ENCODE measurements at regions not wholly inside any gene's neighbourhood (a gene's known extent, or its start where the extent isn't known, plus 50 kb on each side); places are given as distances from the start of the nearest gene placed in this dataset.

DNA sequence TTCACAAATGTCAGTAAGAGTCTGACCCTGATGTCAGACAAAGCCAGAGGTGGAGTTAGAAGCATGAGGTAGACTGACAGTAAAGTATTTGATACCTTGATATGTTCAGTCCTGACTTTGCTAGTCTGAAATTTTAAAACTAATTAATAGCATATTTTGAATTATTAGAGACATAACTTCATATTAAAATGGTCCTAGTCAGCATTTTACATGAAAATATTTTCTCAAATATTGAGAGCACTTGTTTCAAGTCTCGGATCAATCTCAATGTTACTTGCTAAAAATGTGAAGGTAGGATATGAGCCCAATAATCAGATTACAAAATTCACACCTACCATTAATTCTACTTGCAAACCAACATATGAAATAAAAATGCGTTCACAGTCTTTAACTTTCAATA is 58.1 kb upstream of the TTC14 start:
- no peaks in the 10 kb centered on the region for H3K27me3 ChIP-seq
- H3K4me1 ChIP-seq = no peaks in the 10 kb centered on the region
- no peak overlapping the region for H3K27ac ChIP-seq
- no peak for DNase-seq
- ATAC-seq = no peak
- no peak for TF ChIP-seq POLR2A (IDR thresholded peaks at IDR 0.05)
- TF ChIP-seq, protein P1, sequence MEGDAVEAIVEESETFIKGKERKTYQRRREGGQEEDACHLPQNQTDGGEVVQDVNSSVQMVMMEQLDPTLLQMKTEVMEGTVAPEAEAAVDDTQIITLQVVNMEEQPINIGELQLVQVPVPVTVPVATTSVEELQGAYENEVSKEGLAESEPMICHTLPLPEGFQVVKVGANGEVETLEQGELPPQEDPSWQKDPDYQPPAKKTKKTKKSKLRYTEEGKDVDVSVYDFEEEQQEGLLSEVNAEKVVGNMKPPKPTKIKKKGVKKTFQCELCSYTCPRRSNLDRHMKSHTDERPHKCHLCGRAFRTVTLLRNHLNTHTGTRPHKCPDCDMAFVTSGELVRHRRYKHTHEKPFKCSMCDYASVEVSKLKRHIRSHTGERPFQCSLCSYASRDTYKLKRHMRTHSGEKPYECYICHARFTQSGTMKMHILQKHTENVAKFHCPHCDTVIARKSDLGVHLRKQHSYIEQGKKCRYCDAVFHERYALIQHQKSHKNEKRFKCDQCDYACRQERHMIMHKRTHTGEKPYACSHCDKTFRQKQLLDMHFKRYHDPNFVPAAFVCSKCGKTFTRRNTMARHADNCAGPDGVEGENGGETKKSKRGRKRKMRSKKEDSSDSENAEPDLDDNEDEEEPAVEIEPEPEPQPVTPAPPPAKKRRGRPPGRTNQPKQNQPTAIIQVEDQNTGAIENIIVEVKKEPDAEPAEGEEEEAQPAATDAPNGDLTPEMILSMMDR (IDR thresholded peaks at IDR 0.05 in 4 of 5, conservative IDR thresholded peaks at IDR 0.05 in 1 of 5) = no peak
- no peaks in the 10 kb centered on the region for H3K36me3 ChIP-seq
- in situ Hi-C loops (cut with MboI; ENCODE audit: low sequenced_read_pairs in 4 of 4) (no loop called here), intact Hi-C loops (cut with DNase I; ENCODE audit: low total_unique reads) (no loop called here)
- no peak overlapping the region for H3K4me3 ChIP-seq
- H3K9me3 ChIP-seq = no peaks in the 10 kb centered on the region

DNA sequence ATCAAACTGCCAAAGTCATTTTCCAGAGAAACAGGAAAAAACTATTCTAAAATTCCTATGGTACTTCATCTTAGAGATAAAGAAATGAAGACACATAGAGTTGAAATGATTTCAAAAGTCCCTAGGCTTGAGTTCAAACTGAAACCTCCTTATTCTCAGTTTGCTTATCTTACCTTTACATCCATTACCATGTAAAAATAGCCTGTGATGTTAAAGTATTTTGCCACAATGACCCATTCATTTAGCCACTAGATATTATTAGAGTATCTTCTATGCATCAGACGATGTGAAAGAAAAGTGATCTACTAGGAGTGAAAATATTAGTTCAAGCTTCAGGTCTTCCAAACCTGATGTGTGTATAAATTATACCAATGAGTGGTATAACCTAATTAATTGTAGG is 55.1 kb upstream of the TTC14 start:
- Histone ChIP-seq H3K9me3 (no peaks in the 10 kb centered on the region), H3K27me3 (no peaks in the 10 kb centered on the region), H3K36me3 (no peaks in the 10 kb centered on the region), H3K4me3 (no peak overlapping the region), H3K4me1 (no peaks in the 10 kb centered on the region), H3K27ac (no peak overlapping the region)
- DNase-seq = no peak
- intact Hi-C loops (cut with DNase I; ENCODE audit: low total_unique reads) (no loop called here), in situ Hi-C loops (cut with MboI; ENCODE audit: low sequenced_read_pairs in 4 of 4) (no loop called here)
- TF ChIP-seq, protein P1 (IDR thresholded peaks at IDR 0.05 in 4 of 5, conservative IDR thresholded peaks at IDR 0.05 in 1 of 5) = no peak
- no peak for TF ChIP-seq POLR2A (IDR thresholded peaks at IDR 0.05)
- no peak for ATAC-seq

DNA sequence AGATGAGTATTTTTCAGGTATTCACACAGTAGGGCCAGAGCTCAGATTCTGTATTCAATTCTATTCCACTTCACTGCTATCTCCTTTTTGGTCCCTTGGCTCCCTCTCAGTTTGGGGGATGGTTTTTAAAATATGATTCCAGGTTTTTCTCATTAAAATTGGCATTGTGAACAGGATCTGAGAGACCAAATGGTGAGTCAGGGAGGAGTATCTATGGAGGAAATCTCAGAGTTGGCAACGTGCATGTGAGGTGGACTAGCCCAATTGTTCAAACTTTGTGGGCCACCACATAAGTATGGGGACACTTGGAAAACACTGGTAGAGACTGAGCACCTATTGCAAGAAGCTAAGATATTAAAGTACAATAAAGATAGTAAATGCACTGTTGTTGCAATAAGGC is 53.9 kb upstream of the TTC14 start:
- Histone ChIP-seq H3K27me3 (no peaks in the 10 kb centered on the region), H3K27ac (no peak overlapping the region), H3K36me3 (no peaks in the 10 kb centered on the region), H3K4me1 (no peaks in the 10 kb centered on the region), H3K4me3 (no peak overlapping the region), H3K9me3 (no peaks in the 10 kb centered on the region)
- intact Hi-C loops (cut with DNase I; ENCODE audit: low total_unique reads) (no loop called here), in situ Hi-C loops (cut with MboI; ENCODE audit: low sequenced_read_pairs in 4 of 4) (no loop called here)
- DNase-seq (no peak), ATAC-seq (no peak)
- TF ChIP-seq, protein P1 (IDR thresholded peaks at IDR 0.05 in 4 of 5, conservative IDR thresholded peaks at IDR 0.05 in 1 of 5) = no peak
- no peak for TF ChIP-seq POLR2A (IDR thresholded peaks at IDR 0.05)
